ENCODE measurements at regions not wholly inside any gene's neighbourhood (a gene's known extent, or its start where the extent isn't known, plus 50 kb on each side); places are given as distances from the start of the nearest gene placed in this dataset.

DNA sequence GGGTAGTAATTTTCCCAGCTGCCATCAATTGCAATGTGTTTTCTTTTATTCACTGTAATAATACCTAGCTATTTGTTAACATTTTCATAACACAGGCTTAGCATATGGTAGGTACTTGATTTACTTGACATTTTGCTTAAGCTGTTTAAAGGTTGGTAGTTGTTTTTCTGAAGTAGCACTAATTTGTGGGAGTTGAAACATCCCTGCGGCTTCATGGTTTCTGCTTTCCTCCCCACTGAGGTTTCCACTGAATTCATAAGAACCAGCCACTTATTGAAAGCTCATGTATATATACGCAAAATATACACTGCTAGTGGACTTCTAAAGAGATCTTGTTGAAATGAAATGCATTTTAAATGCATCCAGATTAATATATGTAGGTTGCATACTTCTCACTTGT lies 559.9 kb downstream of the TLE4 start:
- no peak overlapping the region for H3K27ac ChIP-seq (ENCODE audit: low read depth, low read length)
- no peaks in the 10 kb centered on the region for H3K23me2 ChIP-seq (ENCODE audit: low read depth, low read length)
- H4K5ac ChIP-seq (ENCODE audit: insufficient read length, low read depth, low read length) = no peak overlapping the region
- no peak overlapping the region for H3K14ac ChIP-seq (ENCODE audit: insufficient read length)
- H4K91ac ChIP-seq (replicated peaks; ENCODE audit: insufficient read length, low read length) = no peak overlapping the region
- no peak overlapping the region for H2BK15ac ChIP-seq (ENCODE audit: low read length)
- H2BK12ac ChIP-seq (ENCODE audit: low read depth, low read length) = no peak overlapping the region
- H3K9me3 ChIP-seq (ENCODE audit: insufficient read depth in 2 of 2, low read depth in 1 of 2, low read length in 1 of 2) = no peaks in the 10 kb centered on the region
- no peaks in the 10 kb centered on the region for H3K27me3 ChIP-seq (replicated peaks in 1 of 4; ENCODE audit: control insufficient read depth in 3 of 4, extremely low read depth in 1 of 4, insufficient read depth in 3 of 4, low read length in 3 of 4)
- H3K36me3 ChIP-seq (ENCODE audit: control insufficient read depth in 2 of 4, insufficient read depth in 4 of 4, low read length in 3 of 4) = no peaks in the 10 kb centered on the region
- no peak overlapping the region for H3K4me3 ChIP-seq (ENCODE audit: extremely low read depth in 1 of 4, insufficient read depth in 2 of 4, low read depth in 3 of 4, low read length in 4 of 4)
- CTCF ChIA-PET (ENCODE audit: partially characterized antibody) = no interaction called here
- no peak overlapping the region for H3K4me2 ChIP-seq (ENCODE audit: insufficient read depth in 1 of 2, low read depth in 2 of 2, low read length in 2 of 2)
- no peak overlapping the region for H3K4ac ChIP-seq (replicated peaks; ENCODE audit: insufficient read length, low read depth, low read length)
- no peak overlapping the region for H4K8ac ChIP-seq (ENCODE audit: extremely low read depth, insufficient read depth, low read length)
- H2BK5ac ChIP-seq (ENCODE audit: low read depth, low read length) = no peak overlapping the region
- no peaks in the 10 kb centered on the region for H4K20me1 ChIP-seq (replicated peaks in 1 of 2; ENCODE audit: control insufficient read depth in 1 of 2, insufficient read depth in 2 of 2, low read length in 2 of 2)
- POLR2A ChIA-PET (ENCODE audit: partially characterized antibody) = no interaction called here
- WGBS, 2 experiments (ENCODE audit: extremely low coverage in 1 of 2, insufficient coverage in 1 of 2, insufficient read length in 1 of 2, insufficient replicate concordance in 2 of 2, low coverage in 1 of 2, low lambda C conversion rate in 2 of 2, missing lambda C conversion rate in 1 of 2) = 92% methylated on average over 2 of the region's 2 CpGs; no CpG with 5 or more reads in 1 of the 2 experiments
- no peak overlapping the region for H2BK20ac ChIP-seq (ENCODE audit: low read length)
- H3K23ac ChIP-seq (ENCODE audit: insufficient read length) = no peak overlapping the region
- H3K4me1 ChIP-seq (replicated peaks in 1 of 4; ENCODE audit: control insufficient read depth in 3 of 4, insufficient read depth in 4 of 4, low read length in 3 of 4) = no peaks in the 10 kb centered on the region
- no peak overlapping the region for H2BK120ac ChIP-seq (replicated peaks; ENCODE audit: low read depth, low read length)
- FAIRE-seq (no peak), DNase-seq (ENCODE audit: low read depth in 1 of 2, low spot score in 2 of 2) (no peak)
- no peak overlapping the region for H2AFZ ChIP-seq (ENCODE audit: low read length)
- no peaks in the 10 kb centered on the region for H3K79me2 ChIP-seq (ENCODE audit: control insufficient read depth in 1 of 2, insufficient read depth in 2 of 2, low read length in 2 of 2)
- H3K79me1 ChIP-seq (ENCODE audit: low read depth, low read length) = no peaks in the 10 kb centered on the region
- H2AK5ac ChIP-seq (ENCODE audit: low read depth, low read length) = no peak overlapping the region
- no peak overlapping the region for H3K18ac ChIP-seq (ENCODE audit: extremely low read depth, low read length)
- H3K56ac ChIP-seq (replicated peaks; ENCODE audit: insufficient read length, low read depth, low read length) = no peak overlapping the region
- no peak overlapping the region for H3K9ac ChIP-seq (replicated peaks in 1 of 4; ENCODE audit: extremely low read depth in 1 of 4, low read depth in 3 of 4, low read length in 3 of 4)
- no peak for TF ChIP-seq POLR2A (IDR thresholded peaks at IDR 0.05; ENCODE audit: control extremely low read depth in 1 of 2, low read depth in 2 of 2, low read length in 2 of 2)
- TF ChIP-seq SUZ12 (IDR thresholded peaks at IDR 0.05; ENCODE audit: low read length) = no peak
- TF ChIP-seq CTBP2 (IDR thresholded peaks at IDR 0.05; ENCODE audit: borderline replicate concordance, insufficient read depth, insufficient read length, low read length) = no peak
- TF ChIP-seq, protein P1, sequence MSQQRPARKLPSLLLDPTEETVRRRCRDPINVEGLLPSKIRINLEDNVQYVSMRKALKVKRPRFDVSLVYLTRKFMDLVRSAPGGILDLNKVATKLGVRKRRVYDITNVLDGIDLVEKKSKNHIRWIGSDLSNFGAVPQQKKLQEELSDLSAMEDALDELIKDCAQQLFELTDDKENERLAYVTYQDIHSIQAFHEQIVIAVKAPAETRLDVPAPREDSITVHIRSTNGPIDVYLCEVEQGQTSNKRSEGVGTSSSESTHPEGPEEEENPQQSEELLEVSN (IDR thresholded peaks at IDR 0.05) = no peak
- TF ChIP-seq RBBP5 (IDR thresholded peaks at IDR 0.05; ENCODE audit: borderline replicate concordance, low read depth, low read length) = no peak
- TF ChIP-seq, protein P2, sequence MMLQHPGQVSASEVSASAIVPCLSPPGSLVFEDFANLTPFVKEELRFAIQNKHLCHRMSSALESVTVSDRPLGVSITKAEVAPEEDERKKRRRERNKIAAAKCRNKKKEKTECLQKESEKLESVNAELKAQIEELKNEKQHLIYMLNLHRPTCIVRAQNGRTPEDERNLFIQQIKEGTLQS (IDR thresholded peaks at IDR 0.05; ENCODE audit: insufficient read depth, low read depth, low read length) = no peak
- TF ChIP-seq, protein P3, sequence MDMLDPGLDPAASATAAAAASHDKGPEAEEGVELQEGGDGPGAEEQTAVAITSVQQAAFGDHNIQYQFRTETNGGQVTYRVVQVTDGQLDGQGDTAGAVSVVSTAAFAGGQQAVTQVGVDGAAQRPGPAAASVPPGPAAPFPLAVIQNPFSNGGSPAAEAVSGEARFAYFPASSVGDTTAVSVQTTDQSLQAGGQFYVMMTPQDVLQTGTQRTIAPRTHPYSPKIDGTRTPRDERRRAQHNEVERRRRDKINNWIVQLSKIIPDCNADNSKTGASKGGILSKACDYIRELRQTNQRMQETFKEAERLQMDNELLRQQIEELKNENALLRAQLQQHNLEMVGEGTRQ (IDR thresholded peaks at IDR 0.05; ENCODE audit: low read length) = no peak
- TF ChIP-seq, protein P4, sequence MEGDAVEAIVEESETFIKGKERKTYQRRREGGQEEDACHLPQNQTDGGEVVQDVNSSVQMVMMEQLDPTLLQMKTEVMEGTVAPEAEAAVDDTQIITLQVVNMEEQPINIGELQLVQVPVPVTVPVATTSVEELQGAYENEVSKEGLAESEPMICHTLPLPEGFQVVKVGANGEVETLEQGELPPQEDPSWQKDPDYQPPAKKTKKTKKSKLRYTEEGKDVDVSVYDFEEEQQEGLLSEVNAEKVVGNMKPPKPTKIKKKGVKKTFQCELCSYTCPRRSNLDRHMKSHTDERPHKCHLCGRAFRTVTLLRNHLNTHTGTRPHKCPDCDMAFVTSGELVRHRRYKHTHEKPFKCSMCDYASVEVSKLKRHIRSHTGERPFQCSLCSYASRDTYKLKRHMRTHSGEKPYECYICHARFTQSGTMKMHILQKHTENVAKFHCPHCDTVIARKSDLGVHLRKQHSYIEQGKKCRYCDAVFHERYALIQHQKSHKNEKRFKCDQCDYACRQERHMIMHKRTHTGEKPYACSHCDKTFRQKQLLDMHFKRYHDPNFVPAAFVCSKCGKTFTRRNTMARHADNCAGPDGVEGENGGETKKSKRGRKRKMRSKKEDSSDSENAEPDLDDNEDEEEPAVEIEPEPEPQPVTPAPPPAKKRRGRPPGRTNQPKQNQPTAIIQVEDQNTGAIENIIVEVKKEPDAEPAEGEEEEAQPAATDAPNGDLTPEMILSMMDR (IDR thresholded peaks at IDR 0.05; ENCODE audit: control extremely low read depth in 1 of 3, insufficient read depth in 1 of 3, low read depth in 1 of 3, low read length in 3 of 3) = no peak
- no peak for TF ChIP-seq BRCA1 (IDR thresholded peaks at IDR 0.05; ENCODE audit: low read depth, low read length)
- no peak for TF ChIP-seq SP1 (IDR thresholded peaks at IDR 0.05; ENCODE audit: low read depth, low read length)
